Fibroblast of villous mesenchyme (primary cell): ENCODE measurements at regions not wholly inside any gene's neighbourhood (a gene's known extent, or its start where the extent isn't known, plus 50 kb on each side); places are given as distances from the start of the nearest gene placed in this dataset.

Experiments used
- DNase-seq: peaks from one replicate; pipeline ENCODE4 v3.0.0-alpha.2; 2010; ENCODE audit warnings: low read depth
- H3K4me3 ChIP-seq: 2 replicates; pipeline ENCODE4 v1.5.1; 2011; ENCODE audit warnings: low read depth, mild to moderate bottlenecking, low read length
- TF ChIP-seq, protein P1 (sequence below): IDR thresholded peaks from 2 replicates; pipeline ENCODE4 v1.5.1; 2012; ENCODE audit warnings: low read depth, mild to moderate bottlenecking, low read length; ENCODE audit not compliant: insufficient read depth

GRCh38 chr4:54427826-54428225 lies 198.7 kb downstream of the PDGFRA start:
- TF ChIP-seq, protein P1, sequence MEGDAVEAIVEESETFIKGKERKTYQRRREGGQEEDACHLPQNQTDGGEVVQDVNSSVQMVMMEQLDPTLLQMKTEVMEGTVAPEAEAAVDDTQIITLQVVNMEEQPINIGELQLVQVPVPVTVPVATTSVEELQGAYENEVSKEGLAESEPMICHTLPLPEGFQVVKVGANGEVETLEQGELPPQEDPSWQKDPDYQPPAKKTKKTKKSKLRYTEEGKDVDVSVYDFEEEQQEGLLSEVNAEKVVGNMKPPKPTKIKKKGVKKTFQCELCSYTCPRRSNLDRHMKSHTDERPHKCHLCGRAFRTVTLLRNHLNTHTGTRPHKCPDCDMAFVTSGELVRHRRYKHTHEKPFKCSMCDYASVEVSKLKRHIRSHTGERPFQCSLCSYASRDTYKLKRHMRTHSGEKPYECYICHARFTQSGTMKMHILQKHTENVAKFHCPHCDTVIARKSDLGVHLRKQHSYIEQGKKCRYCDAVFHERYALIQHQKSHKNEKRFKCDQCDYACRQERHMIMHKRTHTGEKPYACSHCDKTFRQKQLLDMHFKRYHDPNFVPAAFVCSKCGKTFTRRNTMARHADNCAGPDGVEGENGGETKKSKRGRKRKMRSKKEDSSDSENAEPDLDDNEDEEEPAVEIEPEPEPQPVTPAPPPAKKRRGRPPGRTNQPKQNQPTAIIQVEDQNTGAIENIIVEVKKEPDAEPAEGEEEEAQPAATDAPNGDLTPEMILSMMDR, result no peak
- no peak overlapping the region for H3K4me3 ChIP-seq
- DNase-seq, result no peak

DNA sequence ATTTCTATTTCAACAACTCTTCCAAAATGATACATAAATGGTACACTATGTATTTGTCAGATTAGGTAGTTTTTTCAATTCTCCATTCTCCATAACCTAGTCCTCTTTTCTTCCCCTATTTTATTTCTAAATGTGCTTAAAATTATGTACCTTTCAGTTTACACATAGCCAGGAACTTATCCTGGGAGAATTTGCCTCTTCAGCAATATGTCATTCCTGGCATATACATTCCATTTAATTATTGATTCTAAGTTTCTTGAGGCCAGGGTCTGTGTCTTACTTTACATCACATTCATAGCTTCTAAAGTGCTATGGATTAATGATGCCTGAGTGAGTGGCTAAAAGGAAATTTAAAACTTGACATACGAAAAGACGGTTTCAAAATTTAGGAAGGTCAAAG lies 199.8 kb downstream of the PDGFRA start:
- no peak overlapping the region for H3K4me3 ChIP-seq
- no peak for DNase-seq
- TF ChIP-seq, protein P1, result no peak

- TF ChIP-seq, protein P1, result peak; percentile 41
- peak; percentile 25 for DNase-seq
These were observed 204.6 kb downstream of the PDGFRA start for GRCh38 chr4:54433686-54434085.

GRCh38 chr4:54439831-54440243 lies 210.7 kb downstream of the PDGFRA start:
- DNase-seq, result peak; percentile 38
- H3K4me3 ChIP-seq, result no peak overlapping the region
- TF ChIP-seq, protein P1, result no peak

More at GRCh38 chr4:54433686-54434085, 204.6 kb downstream of the PDGFRA start:
- H3K4me3 ChIP-seq, result no peak overlapping the region

DNA sequence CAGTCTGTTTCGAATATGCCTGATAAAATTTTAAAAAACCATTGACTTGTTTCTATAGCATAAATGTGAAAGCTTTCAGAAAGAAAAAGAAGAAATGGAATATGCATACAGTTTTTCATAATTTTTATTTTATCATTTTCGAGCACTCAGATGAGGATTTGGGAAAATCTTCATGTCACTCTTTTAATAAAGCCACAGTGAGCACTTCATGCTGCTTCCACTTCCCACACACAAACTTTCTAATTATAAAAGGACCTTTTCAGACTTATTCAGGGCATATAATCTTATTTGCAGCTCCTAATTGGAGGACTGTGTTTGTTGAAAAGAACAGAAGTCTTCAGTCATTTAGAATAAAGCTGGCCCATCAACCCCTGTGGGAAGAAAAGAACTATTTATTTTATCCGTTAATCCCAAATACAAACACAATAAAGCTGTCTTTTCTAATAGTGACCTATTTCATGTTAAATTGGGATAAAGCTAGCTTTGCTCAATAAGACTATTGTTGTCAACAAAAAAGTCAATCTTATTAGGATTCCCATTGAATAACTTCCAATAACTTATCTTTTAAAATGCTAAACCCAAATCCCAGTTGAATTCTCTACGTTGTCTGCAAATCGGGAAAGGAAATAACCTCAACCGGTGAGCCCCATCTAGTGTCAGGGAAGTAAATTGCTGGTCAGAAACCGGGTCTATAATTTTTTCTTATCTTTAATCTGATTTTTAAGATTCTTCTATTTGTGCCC lies 211.5 kb downstream of the PDGFRA start:
- no peak overlapping the region for H3K4me3 ChIP-seq
- TF ChIP-seq, protein P1, result peak; percentile 55
- peak; percentile 39 for DNase-seq

- TF ChIP-seq, protein P1, result no peak
- H3K4me3 ChIP-seq, result no peak overlapping the region
These were observed 211.9 kb upstream of the KIT start for GRCh38 chr4:54445866-54446265.

DNA sequence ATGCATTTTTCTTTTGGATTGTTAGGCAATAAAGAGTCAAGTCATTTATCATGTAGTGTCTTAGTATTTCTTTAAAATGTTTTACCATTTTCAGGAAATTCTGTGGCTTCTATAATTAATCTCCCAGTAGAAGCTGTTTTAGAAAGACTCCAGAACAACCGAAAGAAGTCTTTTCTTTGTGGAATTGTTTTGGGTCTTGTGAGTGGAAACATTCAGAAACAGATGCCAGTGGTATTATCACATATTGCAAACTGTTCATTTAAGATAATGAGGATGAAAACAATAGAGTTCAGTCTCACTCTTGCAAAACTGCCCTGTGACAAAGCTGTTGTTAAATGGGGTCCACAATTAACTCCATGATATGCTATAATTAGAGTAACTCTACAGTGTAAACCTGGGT lies 211.2 kb upstream of the KIT start:
- TF ChIP-seq, protein P1, result no peak
- no peak overlapping the region for H3K4me3 ChIP-seq
- DNase-seq, result no peak

More at GRCh38 chr4:54445866-54446265, 211.9 kb upstream of the KIT start:
- no peak for DNase-seq
